A549 (cell line): ENCODE measurements at regions not wholly inside any gene's neighbourhood (a gene's known extent, or its start where the extent isn't known, plus 50 kb on each side); places are given as distances from the start of the nearest gene placed in this dataset.

ENCODE experiments used
- ATAC-seq, 2 experiments: fragments of 200-7000 bp in 1 of 2; fragments of >200 bp in 1 of 2; cut with Nextera tagmentation in 1 of 2; cut with Tn5 transposase in 1 of 2; 3 replicates each; pipeline versions ENCODE4 v1.8.0 to v1.9.1; 2018 to 2020; ENCODE audit warnings: mild to moderate bottlenecking in 1 of 2, moderate library complexity in 1 of 2
- CTCF ChIA-PET: fragments of 300-600 bp; sonication (Branson Sonifier 250); formaldehyde crosslinking; extraction: SDS; loops from one replicate; lab custom pipeline; 2021; ENCODE audit warnings: antibody characterized with exemption, inconsistent platforms; lab: Yijun Ruan, JAX
- POLR2A ChIA-PET: fragments of 350-600 bp; formaldehyde crosslinking; extraction: SDS; loops from one replicate; lab custom pipeline; 2021; ENCODE audit warnings: antibody characterized with exemption, inconsistent platforms; lab: Yijun Ruan, JAX
- DNase-seq, 2 experiments: peaks; one replicate each; pipeline versions ENCODE4 v3.0.0 to v3.0.0-alpha.2; 2011 to 2016; ENCODE audit warnings: low read depth in 1 of 2, low spot score in 1 of 2
- FAIRE-seq: peaks from 2 replicates; lab custom pipeline; 2011; peaks lifted over from hg19 to GRCh38; lab: Jason Lieb, UNC
- H3K27ac ChIP-seq, 2 experiments: fragments of >200 bp; sonication (Bioruptor Twin); formaldehyde crosslinking; 3 replicates each; pipeline ENCODE4 v1.5.1; 2016 to 2017
- H3K4me1 ChIP-seq: fragments of >200 bp; sonication (Bioruptor Twin); formaldehyde crosslinking; 3 replicates; pipeline ENCODE4 v1.6.1; 2016
- H3K4me2 ChIP-seq: fragments of >200 bp; sonication (Bioruptor Twin); formaldehyde crosslinking; 3 replicates; pipeline ENCODE4 v1.6.1; 2016
- H3K4me3 ChIP-seq: fragments of >200 bp; sonication (Bioruptor Twin); formaldehyde crosslinking; 3 replicates; pipeline ENCODE4 v1.5.1; 2016
- H3K9me3 ChIP-seq: fragments of >200 bp; sonication (Bioruptor Twin); formaldehyde crosslinking; 3 replicates; pipeline ENCODE4 v1.6.1; 2016
- CBX8 ChIP-seq: fragments of 200-600 bp; sonication (generic); IDR thresholded peaks from 2 replicates; pipeline ENCODE4 v1.6.1; 2016
- CHD4 ChIP-seq: fragments of 200-600 bp; sonication (generic); IDR thresholded peaks from 2 replicates; pipeline ENCODE4 v1.6.1; 2016; ENCODE audit warnings: antibody characterized with exemption, mild to moderate bottlenecking, borderline replicate concordance
- EHF ChIP-seq: fragments of 250-450 bp; sonication (Bioruptor Pico); IDR thresholded peaks from 2 replicates; pipeline ENCODE4 v1.5.0; 2020; ENCODE audit warnings: mild to moderate bottlenecking
- EP300 ChIP-seq, 2 experiments: fragments of >200 bp; sonication (Bioruptor Twin); formaldehyde crosslinking; IDR thresholded peaks; 2 replicates in 1 of 2; 3 replicates in 1 of 2; pipeline ENCODE4 v1.6.1; 2016 to 2017
- FOXS1 ChIP-seq: fragments of 250-450 bp; sonication (Bioruptor Pico); IDR thresholded peaks from 2 replicates; pipeline ENCODE4 v1.5.0; 2020; ENCODE audit warnings: mild to moderate bottlenecking, moderate library complexity
- HOXB13 ChIP-seq: fragments of 250-450 bp; sonication (Bioruptor Pico); IDR thresholded peaks from 2 replicates; pipeline ENCODE4 v1.5.0; 2020; ENCODE audit warnings: low read depth, mild to moderate bottlenecking, moderate library complexity
- MAFK ChIP-seq: fragments of 450-650 bp; IDR thresholded peaks from 2 replicates; pipeline ENCODE4 v1.6.1; 2014; ENCODE audit not compliant: partially characterized antibody
- NFE2L2 ChIP-seq: fragments of 150-350 bp; conservative IDR thresholded peaks from 2 replicates; pipeline ENCODE4 v1.6.1; 2014; ENCODE audit warnings: low read length
- NPAS2 ChIP-seq: fragments of 250-450 bp; sonication (Bioruptor Pico); IDR thresholded peaks from 2 replicates; pipeline ENCODE4 v1.8.0; 2022; ENCODE audit warnings: mild to moderate bottlenecking, moderate library complexity, borderline replicate concordance
- POLR2A ChIP-seq: IDR thresholded peaks from 2 replicates; pipeline ENCODE4 v1.6.1; 2012; ENCODE audit warnings: mild to moderate bottlenecking, low read length
- RFX5 ChIP-seq: fragments of 450-650 bp; IDR thresholded peaks from 2 replicates; pipeline ENCODE4 v1.7.1; 2014; ENCODE audit warnings: antibody characterized with exemption, mild to moderate bottlenecking, moderate library complexity
- RNF2 ChIP-seq: fragments of 200-600 bp; sonication (generic); IDR thresholded peaks from 2 replicates; pipeline ENCODE4 v1.6.1; 2016; ENCODE audit warnings: low read depth, mild to moderate bottlenecking, antibody characterized with exemption, moderate library complexity, borderline replicate concordance
- SMC3 ChIP-seq: fragments of >200 bp; sonication (Bioruptor Twin); formaldehyde crosslinking; IDR thresholded peaks from 3 replicates; pipeline ENCODE4 v1.6.1; 2018; ENCODE audit warnings: inconsistent platforms
- SREBF2 ChIP-seq: fragments of 450-650 bp; IDR thresholded peaks from 2 replicates; pipeline ENCODE4 v1.6.1; 2014; ENCODE audit warnings: mild to moderate bottlenecking, moderate library complexity
- ZFP36 ChIP-seq: fragments of 450-650 bp; IDR thresholded peaks from 2 replicates; pipeline ENCODE4 v1.6.1; 2014; ENCODE audit warnings: borderline replicate concordance; ENCODE audit not compliant: partially characterized antibody
- ZNF302 ChIP-seq: fragments of 250-450 bp; sonication (Bioruptor Pico); IDR thresholded peaks from 2 replicates; pipeline ENCODE4 v1.9.0; 2021; ENCODE audit warnings: inconsistent platforms, mild to moderate bottlenecking, moderate library complexity
- ZSCAN20 ChIP-seq: fragments of 250-450 bp; sonication (Bioruptor Pico); IDR thresholded peaks from 2 replicates; pipeline ENCODE4 v1.8.0; 2022; ENCODE audit warnings: mild to moderate bottlenecking, moderate library complexity
- WGBS: methylation state at CpG from one replicate; pipeline ENCODE4 v1.1.6; 2017; ENCODE audit errors: missing lambda C conversion rate; 5-methylcytosine and 5-hydroxymethylcytosine counted together
- TF ChIP-seq, protein P1 (sequence below): fragments of 250-450 bp; sonication (Bioruptor Pico); IDR thresholded peaks from 2 replicates; pipeline ENCODE4 v1.5.0; 2021; ENCODE audit warnings: mild to moderate bottlenecking, moderate library complexity, borderline replicate concordance
- TF ChIP-seq, protein P2 (sequence below): fragments of 200-600 bp; sonication (generic); IDR thresholded peaks from 2 replicates; pipeline ENCODE4 v1.6.1; 2016; ENCODE audit warnings: antibody characterized with exemption, mild to moderate bottlenecking, moderate library complexity
- TF ChIP-seq, protein P3 (sequence below): fragments of >200 bp; sonication (Bioruptor Twin); formaldehyde crosslinking; IDR thresholded peaks from 3 replicates; pipeline ENCODE4 v1.6.1; 2016

GRCh38 chr9:102569436-102569835 is 425.7 kb upstream of the CYLC2 start (continued):
- TF ChIP-seq, protein P1, sequence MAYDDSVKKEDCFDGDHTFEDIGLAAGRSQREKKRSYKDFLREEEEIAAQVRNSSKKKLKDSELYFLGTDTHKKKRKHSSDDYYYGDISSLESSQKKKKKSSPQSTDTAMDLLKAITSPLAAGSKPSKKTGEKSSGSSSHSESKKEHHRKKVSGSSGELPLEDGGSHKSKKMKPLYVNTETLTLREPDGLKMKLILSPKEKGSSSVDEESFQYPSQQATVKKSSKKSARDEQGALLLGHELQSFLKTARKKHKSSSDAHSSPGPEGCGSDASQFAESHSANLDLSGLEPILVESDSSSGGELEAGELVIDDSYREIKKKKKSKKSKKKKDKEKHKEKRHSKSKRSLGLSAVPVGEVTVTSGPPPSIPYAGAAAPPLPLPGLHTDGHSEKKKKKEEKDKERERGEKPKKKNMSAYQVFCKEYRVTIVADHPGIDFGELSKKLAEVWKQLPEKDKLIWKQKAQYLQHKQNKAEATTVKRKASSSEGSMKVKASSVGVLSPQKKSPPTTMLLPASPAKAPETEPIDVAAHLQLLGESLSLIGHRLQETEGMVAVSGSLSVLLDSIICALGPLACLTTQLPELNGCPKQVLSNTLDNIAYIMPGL, result no peak
- TF ChIP-seq SREBF2, result no peak
- TF ChIP-seq HOXB13, result no peak
- no peak for TF ChIP-seq SMC3
- no peak for TF ChIP-seq RFX5
- no peak for TF ChIP-seq FOXS1
- TF ChIP-seq, all 56 proteins: peak for 0

DNA sequence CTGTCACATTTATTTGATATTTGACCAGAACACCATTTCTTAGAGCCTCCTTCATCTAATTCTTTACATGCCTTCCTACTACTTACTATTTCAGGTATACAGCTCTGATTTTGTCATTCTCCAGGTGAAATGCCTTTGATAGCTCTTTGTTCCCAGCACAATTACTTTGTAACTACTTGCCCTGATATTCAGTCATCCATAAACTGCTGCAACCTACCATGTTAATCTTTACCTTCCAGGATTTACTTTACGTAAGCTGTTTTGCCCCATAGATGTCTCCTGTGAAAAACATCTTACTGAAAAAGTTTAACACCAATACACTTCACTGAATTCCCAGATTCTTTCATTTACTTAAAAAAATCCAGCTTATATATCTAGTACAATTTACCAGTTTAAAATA is 443.8 kb upstream of the CYLC2 start:
- CTCF ChIA-PET, result no interaction called here
- H3K4me3 ChIP-seq, result no peak overlapping the region
- H3K27ac ChIP-seq, result no peak overlapping the region
- 44% methylated on average over 1 of the region's 1 CpG for WGBS
- no peak for FAIRE-seq
- H3K4me2 ChIP-seq, result no peak overlapping the region
- no peak for DNase-seq
- no peaks in the 10 kb centered on the region for H3K4me1 ChIP-seq
- POLR2A ChIA-PET, result no interaction called here
- ATAC-seq, result no peak
- TF ChIP-seq ZNF302 (no peak), RNF2 (no peak), MAFK (no peak), ZFP36 (no peak), NPAS2 (CRISPR knock-in tag) (no peak), ZSCAN20 (CRISPR knock-in tag) (no peak), CHD4 (no peak), POLR2A (no peak), EP300 (IDR thresholded peaks at IDR 0.05) (no peak), NFE2L2 (no peak), CBX8 (no peak)
- TF ChIP-seq, protein P2, sequence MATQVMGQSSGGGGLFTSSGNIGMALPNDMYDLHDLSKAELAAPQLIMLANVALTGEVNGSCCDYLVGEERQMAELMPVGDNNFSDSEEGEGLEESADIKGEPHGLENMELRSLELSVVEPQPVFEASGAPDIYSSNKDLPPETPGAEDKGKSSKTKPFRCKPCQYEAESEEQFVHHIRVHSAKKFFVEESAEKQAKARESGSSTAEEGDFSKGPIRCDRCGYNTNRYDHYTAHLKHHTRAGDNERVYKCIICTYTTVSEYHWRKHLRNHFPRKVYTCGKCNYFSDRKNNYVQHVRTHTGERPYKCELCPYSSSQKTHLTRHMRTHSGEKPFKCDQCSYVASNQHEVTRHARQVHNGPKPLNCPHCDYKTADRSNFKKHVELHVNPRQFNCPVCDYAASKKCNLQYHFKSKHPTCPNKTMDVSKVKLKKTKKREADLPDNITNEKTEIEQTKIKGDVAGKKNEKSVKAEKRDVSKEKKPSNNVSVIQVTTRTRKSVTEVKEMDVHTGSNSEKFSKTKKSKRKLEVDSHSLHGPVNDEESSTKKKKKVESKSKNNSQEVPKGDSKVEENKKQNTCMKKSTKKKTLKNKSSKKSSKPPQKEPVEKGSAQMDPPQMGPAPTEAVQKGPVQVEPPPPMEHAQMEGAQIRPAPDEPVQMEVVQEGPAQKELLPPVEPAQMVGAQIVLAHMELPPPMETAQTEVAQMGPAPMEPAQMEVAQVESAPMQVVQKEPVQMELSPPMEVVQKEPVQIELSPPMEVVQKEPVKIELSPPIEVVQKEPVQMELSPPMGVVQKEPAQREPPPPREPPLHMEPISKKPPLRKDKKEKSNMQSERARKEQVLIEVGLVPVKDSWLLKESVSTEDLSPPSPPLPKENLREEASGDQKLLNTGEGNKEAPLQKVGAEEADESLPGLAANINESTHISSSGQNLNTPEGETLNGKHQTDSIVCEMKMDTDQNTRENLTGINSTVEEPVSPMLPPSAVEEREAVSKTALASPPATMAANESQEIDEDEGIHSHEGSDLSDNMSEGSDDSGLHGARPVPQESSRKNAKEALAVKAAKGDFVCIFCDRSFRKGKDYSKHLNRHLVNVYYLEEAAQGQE, result no peak
- TF ChIP-seq, protein P3, sequence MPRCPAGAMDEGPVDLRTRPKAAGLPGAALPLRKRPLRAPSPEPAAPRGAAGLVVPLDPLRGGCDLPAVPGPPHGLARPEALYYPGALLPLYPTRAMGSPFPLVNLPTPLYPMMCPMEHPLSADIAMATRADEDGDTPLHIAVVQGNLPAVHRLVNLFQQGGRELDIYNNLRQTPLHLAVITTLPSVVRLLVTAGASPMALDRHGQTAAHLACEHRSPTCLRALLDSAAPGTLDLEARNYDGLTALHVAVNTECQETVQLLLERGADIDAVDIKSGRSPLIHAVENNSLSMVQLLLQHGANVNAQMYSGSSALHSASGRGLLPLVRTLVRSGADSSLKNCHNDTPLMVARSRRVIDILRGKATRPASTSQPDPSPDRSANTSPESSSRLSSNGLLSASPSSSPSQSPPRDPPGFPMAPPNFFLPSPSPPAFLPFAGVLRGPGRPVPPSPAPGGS, result no peak
- TF ChIP-seq, all 56 proteins: peak for 0
- no peaks in the 10 kb centered on the region; the same call in 2 of the 3 replicates for H3K9me3 ChIP-seq

DNA sequence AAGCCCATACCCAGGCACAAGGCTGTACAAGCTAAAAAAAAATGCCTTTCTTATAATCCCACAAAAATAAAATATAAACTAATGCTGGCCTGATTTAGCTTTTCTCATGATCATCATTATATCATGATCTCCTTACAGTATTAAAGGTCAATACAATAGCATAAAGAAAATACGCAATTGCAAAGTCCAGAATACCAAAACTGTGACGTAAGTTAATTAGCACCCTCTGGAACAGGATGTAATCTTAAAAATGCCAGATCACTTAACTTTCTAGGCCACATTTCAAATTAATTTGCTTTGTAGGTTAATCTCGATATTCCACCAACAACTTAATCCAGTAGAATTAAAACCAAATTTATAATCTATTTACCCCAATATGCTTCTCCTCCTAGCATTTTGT is 444.2 kb upstream of the CYLC2 start:
- ChIA-PET CTCF (no interaction called here), POLR2A (no interaction called here)
- H3K4me1 ChIP-seq, result no peaks in the 10 kb centered on the region
- no peak overlapping the region for H3K27ac ChIP-seq
- no peak overlapping the region for H3K4me3 ChIP-seq
- no peak for TF ChIP-seq EHF
- no peak overlapping the region for H3K4me2 ChIP-seq
- H3K9me3 ChIP-seq, result no peaks in the 10 kb centered on the region; the same call in 2 of the 3 replicates
- FAIRE-seq (no peak), DNase-seq (no peak), ATAC-seq (no peak)
- 27% methylated on average over 3 of the region's 3 CpGs for WGBS
